H1 (cell line): ENCODE measurements at regions not wholly inside any gene's neighbourhood (a gene's known extent, or its start where the extent isn't known, plus 50 kb on each side); places are given as distances from the start of the nearest gene placed in this dataset.

Source experiments
- BRCA1 ChIP-seq: IDR thresholded peaks from 2 replicates; pipeline ENCODE4 v1.6.1; 2012; ENCODE audit warnings: low read depth, low read length, improper control_type of control experiment
- CHD1 ChIP-seq: IDR thresholded peaks from 2 replicates; pipeline ENCODE4 v1.6.1; 2012; ENCODE audit warnings: low read depth, low read length, improper control_type of control experiment
- CREB1 ChIP-seq: IDR thresholded peaks from 2 replicates; pipeline ENCODE4 v1.6.1; 2012; ENCODE audit warnings: inconsistent platforms
- EP300 ChIP-seq, 2 experiments: IDR thresholded peaks; 1 replicate in 1 of 2; 2 replicates in 1 of 2; pipeline ENCODE4 v1.6.1; 2011 to 2012; ENCODE audit warnings: low read depth in 2 of 2, low read length in 2 of 2, mild to moderate bottlenecking in 2 of 2, borderline replicate concordance in 1 of 2, inconsistent platforms in 1 of 2, moderate library complexity in 1 of 2
- JUN ChIP-seq: IDR thresholded peaks from 2 replicates; pipeline ENCODE4 v1.6.1; 2011; ENCODE audit warnings: low read depth, mild to moderate bottlenecking, improper control_type of control experiment, low read length
- POLR2A ChIP-seq, 2 experiments: IDR thresholded peaks; 1 replicate in 1 of 2; 2 replicates in 1 of 2; pipeline ENCODE4 v1.6.1; 2011; ENCODE audit warnings: low read depth in 2 of 2, low read length in 2 of 2, mild to moderate bottlenecking in 2 of 2; ENCODE audit errors: control extremely low read depth in 1 of 2
- POLR2AphosphoS5 ChIP-seq: IDR thresholded peaks from 2 replicates; pipeline ENCODE4 v1.6.1; 2011; ENCODE audit warnings: low read depth, low read length
- RAD21 ChIP-seq, 2 experiments: IDR thresholded peaks in 1 of 2; conservative IDR thresholded peaks in 1 of 2; 2 replicates each; pipeline ENCODE4 v1.6.1; 2011; ENCODE audit warnings: low read depth in 2 of 2, low read length in 2 of 2, improper control_type of control experiment in 1 of 2, inconsistent platforms in 1 of 2, mild to moderate bottlenecking in 1 of 2, moderate library complexity in 1 of 2
- SIN3A ChIP-seq, 2 experiments: IDR thresholded peaks in 1 of 2; conservative IDR thresholded peaks in 1 of 2; 2 replicates each; pipeline ENCODE4 v1.6.1; 2011 to 2012; ENCODE audit warnings: low read length in 2 of 2, improper control_type of control experiment in 1 of 2, low read depth in 1 of 2, mild to moderate bottlenecking in 1 of 2
- SUZ12 ChIP-seq: fragments of 200-600 bp; sonication (generic); IDR thresholded peaks from 2 replicates; pipeline ENCODE4 v1.6.1; 2012; ENCODE audit warnings: mild to moderate bottlenecking, inconsistent platforms, low read length, moderate library complexity, mixed read lengths
- YY1 ChIP-seq: IDR thresholded peaks from 2 replicates; pipeline ENCODE4 v1.6.1; 2011; ENCODE audit warnings: low read depth, mild to moderate bottlenecking, low read length
- TF ChIP-seq, protein P1 (sequence below), 3 experiments: IDR thresholded peaks; 1 replicate in 2 of 3; 2 replicates in 1 of 3; pipeline versions ENCODE4 v1.5.1 to v1.6.1; 2011; ENCODE audit warnings: low read length in 3 of 3, mild to moderate bottlenecking in 3 of 3, inconsistent platforms in 2 of 3, low read depth in 1 of 3, moderate library complexity in 1 of 3; ENCODE audit not compliant: insufficient read depth in 1 of 3; ENCODE audit errors: control extremely low read depth in 1 of 3

DNA sequence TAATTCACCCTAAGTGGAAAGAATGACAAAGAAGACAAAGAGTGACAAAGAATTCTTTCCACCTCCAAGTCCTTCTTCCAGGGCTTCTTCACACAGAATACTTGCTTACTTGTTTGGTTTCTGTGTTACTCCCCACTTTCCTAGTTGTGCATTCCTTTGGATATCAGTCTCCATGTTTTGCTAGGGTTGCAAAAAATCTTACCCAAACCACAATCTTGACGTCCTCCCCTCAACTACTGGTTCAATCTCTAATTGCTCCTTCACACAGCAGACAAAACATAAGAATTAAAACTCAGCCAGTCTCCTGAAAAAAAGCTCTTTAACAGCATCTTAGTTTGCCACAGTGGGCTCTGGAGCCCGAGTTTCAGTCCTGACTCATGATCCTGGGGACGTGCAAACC lies 297.6 kb upstream of the CHRNA7 start:
- TF ChIP-seq SUZ12 = no peak
- no peak for TF ChIP-seq CREB1
- TF ChIP-seq EP300 (IDR thresholded peaks at IDR 0.05; ENCODE audit: borderline replicate concordance in 1 of 2, low read depth in 2 of 2, low read length in 2 of 2) = no peak
- no peak for TF ChIP-seq POLR2A (IDR thresholded peaks at IDR 0.05; ENCODE audit: control extremely low read depth in 1 of 2, low read depth in 2 of 2, low read length in 2 of 2)
- TF ChIP-seq RAD21 (IDR thresholded peaks at IDR 0.05 in 1 of 2, conservative IDR thresholded peaks at IDR 0.05 in 1 of 2; ENCODE audit: low read depth in 2 of 2, low read length in 2 of 2) = no peak
- TF ChIP-seq, protein P1, sequence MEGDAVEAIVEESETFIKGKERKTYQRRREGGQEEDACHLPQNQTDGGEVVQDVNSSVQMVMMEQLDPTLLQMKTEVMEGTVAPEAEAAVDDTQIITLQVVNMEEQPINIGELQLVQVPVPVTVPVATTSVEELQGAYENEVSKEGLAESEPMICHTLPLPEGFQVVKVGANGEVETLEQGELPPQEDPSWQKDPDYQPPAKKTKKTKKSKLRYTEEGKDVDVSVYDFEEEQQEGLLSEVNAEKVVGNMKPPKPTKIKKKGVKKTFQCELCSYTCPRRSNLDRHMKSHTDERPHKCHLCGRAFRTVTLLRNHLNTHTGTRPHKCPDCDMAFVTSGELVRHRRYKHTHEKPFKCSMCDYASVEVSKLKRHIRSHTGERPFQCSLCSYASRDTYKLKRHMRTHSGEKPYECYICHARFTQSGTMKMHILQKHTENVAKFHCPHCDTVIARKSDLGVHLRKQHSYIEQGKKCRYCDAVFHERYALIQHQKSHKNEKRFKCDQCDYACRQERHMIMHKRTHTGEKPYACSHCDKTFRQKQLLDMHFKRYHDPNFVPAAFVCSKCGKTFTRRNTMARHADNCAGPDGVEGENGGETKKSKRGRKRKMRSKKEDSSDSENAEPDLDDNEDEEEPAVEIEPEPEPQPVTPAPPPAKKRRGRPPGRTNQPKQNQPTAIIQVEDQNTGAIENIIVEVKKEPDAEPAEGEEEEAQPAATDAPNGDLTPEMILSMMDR (IDR thresholded peaks at IDR 0.05; ENCODE audit: control extremely low read depth in 1 of 3, insufficient read depth in 1 of 3, low read depth in 1 of 3, low read length in 3 of 3) = no peak
- no peak for TF ChIP-seq CHD1
- no peak for TF ChIP-seq POLR2AphosphoS5
- TF ChIP-seq YY1 = no peak
- TF ChIP-seq BRCA1 = no peak
- no peak for TF ChIP-seq SIN3A (conservative IDR thresholded peaks at IDR 0.05 in 1 of 2, IDR thresholded peaks at IDR 0.05 in 1 of 2; ENCODE audit: low read depth in 1 of 2, low read length in 2 of 2)
- TF ChIP-seq JUN = no peak
